ENCODE measurements at regions not wholly inside any gene's neighbourhood (a gene's known extent, or its start where the extent isn't known, plus 50 kb on each side); places are given as distances from the start of the nearest gene placed in this dataset.

- ATAC-seq (peak; percentile 89), DNase-seq (ENCODE audit: low spot score) (peak; percentile 61), FAIRE-seq (peak; percentile 76)
- BruUV-seq (replicated peaks): no TSS peak
- Histone ChIP-seq H3K36me3 (replicated peaks in 1 of 2; ENCODE audit: control insufficient read depth in 1 of 2, insufficient read depth in 2 of 2, low read length in 2 of 2) (no peaks in the 10 kb centered on the region), H4K20me1 (ENCODE audit: insufficient read depth, low read length) (no peaks in the 10 kb centered on the region), H2AFZ (ENCODE audit: low read length) (no peak overlapping the region), H3K79me2 (ENCODE audit: insufficient read depth, low read length) (no peaks in the 10 kb centered on the region), H3K27me3 (ENCODE audit: control insufficient read depth in 1 of 2, insufficient read depth in 2 of 2, low read length in 2 of 2) (peaks cover 0 to 12% of the 10 kb centered on the region in 2 experiments; a peak in 1 of 5 replicates), H3K4me1 (ENCODE audit: insufficient read depth, low read length) (peaks cover 45% of the 10 kb centered on the region), H3K4me2 (ENCODE audit: low read depth, low read length) (peak overlapping the region; percentile 38; the same call in 1 of the 2 replicates), H3K27ac (ENCODE audit: extremely low read length, insufficient read depth, low read length) (no peak overlapping the region), H3K9ac (ENCODE audit: insufficient read depth, low read depth, low read length) (no peak overlapping the region), H3K4me3 (replicated peaks in 1 of 3; ENCODE audit: insufficient read depth in 1 of 3, low read depth in 2 of 3, low read length in 3 of 3) (no peak overlapping the region), H3K9me3 (ENCODE audit: low read length) (no peaks in the 10 kb centered on the region)
- WGBS (ENCODE audit: low lambda C conversion rate): 37% methylated on average over 21 of the region's 22 CpGs
- intact Hi-C loops (cut with micrococcal nuclease; ENCODE audit: unreplicated experiment) (loop anchor here (1.0 kb wide), 1 partner anchor 166 kb away; no protein-coding TSS in a partner anchor), in situ Hi-C loops (cut with HindIII; ENCODE audit: extremely low pct_ligation_motif_present, low pct_unique_long_range_greater_than_20kb) (loop anchor here (5.0 kb wide), 1 partner anchor 168 kb away; no protein-coding TSS in a partner anchor)
- ChIA-PET CTCF (ENCODE audit: low intra/inter-chr PET ratio, low total read pairs) (interaction anchor here (2.3 to 3.9 kb wide), 3 partner anchors 27 to 189 kb away, joined by 9 to 42 read pairs (median 28); no protein-coding TSS in a partner anchor), POLR2A (interaction anchor here (0.6 kb wide), 1 partner anchor 395 kb away, joined by 3 read pairs; no protein-coding TSS in a partner anchor)
- TF ChIP-seq IKZF5 (CRISPR knock-in tag; IDR thresholded peaks at IDR 0.05) (0 out of 2 replicates have a peak, but pooled peaks have one; percentile 48), POLR2G (IDR thresholded peaks at IDR 0.05; ENCODE audit: low read depth, low read length) (no peak), ZNF331 (CRISPR knock-in tag; IDR thresholded peaks at IDR 0.05) (peak; percentile 39; the same call in 1 of the 2 replicates), ZBTB42 (CRISPR knock-in tag; IDR thresholded peaks at IDR 0.05) (0 out of 2 replicates have a peak, but pooled peaks have one; percentile 37), ZNF350 (CRISPR knock-in tag; IDR thresholded peaks at IDR 0.05; ENCODE audit: borderline replicate concordance, low read depth) (0 out of 2 replicates have a peak, but pooled peaks have one; percentile 30), SALL1 (CRISPR knock-in tag; IDR thresholded peaks at IDR 0.05) (peak; percentile 74), ZNF784 (CRISPR knock-in tag; IDR thresholded peaks at IDR 0.05; ENCODE audit: borderline replicate concordance) (0 out of 2 replicates have a peak, but pooled peaks have one; percentile 33), ATRX (CRISPR knock-in tag; IDR thresholded peaks at IDR 0.05; ENCODE audit: borderline replicate concordance) (no peak), SRSF1 (optimal IDR thresholded peaks at IDR 0.05; ENCODE audit: low read depth, low read length) (no peak), HDAC1 (CRISPR knock-in tag; IDR thresholded peaks at IDR 0.05) (no peak), PPARG (CRISPR knock-in tag; conservative IDR thresholded peaks at IDR 0.05) (0 out of 2 replicates have a peak, but pooled peaks have one; percentile 38), MED1 (CRISPR knock-in tag; IDR thresholded peaks at IDR 0.05) (0 out of 2 replicates have a peak, but pooled peaks have one; percentile 24), ZSCAN31 (CRISPR knock-in tag; IDR thresholded peaks at IDR 0.05; ENCODE audit: low read depth) (0 out of 2 replicates have a peak, but pooled peaks have one; percentile 40), POGK (CRISPR knock-in tag; conservative IDR thresholded peaks at IDR 0.05) (no peak), SPEN (CRISPR knock-in tag; IDR thresholded peaks at IDR 0.05; ENCODE audit: low read depth) (no peak), ZNF839 (CRISPR knock-in tag; IDR thresholded peaks at IDR 0.05; ENCODE audit: borderline replicate concordance) (no peak), PHF8 (CRISPR knock-in tag; IDR thresholded peaks at IDR 0.05) (0 out of 2 replicates have a peak, but pooled peaks have one; percentile 19), ZNF337 (CRISPR knock-in tag; IDR thresholded peaks at IDR 0.05; ENCODE audit: borderline replicate concordance, low read depth) (0 out of 2 replicates have a peak, but pooled peaks have one; percentile 32), SIN3B (IDR thresholded peaks at IDR 0.05; ENCODE audit: low read length) (no peak), AHR (CRISPR knock-in tag; IDR thresholded peaks at IDR 0.05) (0 out of 2 replicates have a peak, but pooled peaks have one; percentile 22), ZNF572 (CRISPR knock-in tag; IDR thresholded peaks at IDR 0.05) (0 out of 2 replicates have a peak, but pooled peaks have one; percentile 68)
These were observed 83.6 kb upstream of the SLC25A33 start for GRCh38 chr1:9455487-9456234.
